ENCODE measurements at regions not wholly inside any gene's neighbourhood (a gene's known extent, or its start where the extent isn't known, plus 50 kb on each side); places are given as distances from the start of the nearest gene placed in this dataset.

DNA sequence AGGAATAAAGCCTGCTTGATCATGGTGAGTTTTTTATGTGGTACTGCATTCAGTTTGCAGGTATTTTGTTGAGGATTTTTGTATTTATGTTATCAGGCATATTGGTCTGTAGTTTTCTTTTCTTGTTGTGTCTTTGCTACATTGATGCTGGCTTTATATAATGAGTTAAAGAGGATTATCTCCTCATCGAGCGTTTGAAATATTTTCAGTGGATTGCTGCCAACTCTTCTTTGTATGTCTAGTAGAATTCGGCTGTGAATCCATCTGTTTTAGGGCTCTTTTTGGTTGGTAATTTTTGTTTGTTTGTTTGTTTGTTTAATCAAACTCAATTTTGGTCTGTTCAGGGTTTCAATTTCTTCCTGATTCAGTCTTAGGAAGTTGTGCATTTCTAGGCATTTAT is 758.4 kb downstream of the KCNA4 start:
- DNase-seq (ENCODE audit: low read depth, low spot score): no peak
- Histone ChIP-seq H3K4me1 (ENCODE audit: control insufficient read depth, extremely low read depth, insufficient read depth, low read length) (no peaks in the 10 kb centered on the region), H3K79me2 (ENCODE audit: control insufficient read depth, insufficient read depth, low read length) (no peaks in the 10 kb centered on the region), H3K4me3 (replicated peaks in 1 of 3; ENCODE audit: insufficient read depth in 1 of 3, low read depth in 1 of 3, low read length in 3 of 3) (no peak overlapping the region), H3K36me3 (ENCODE audit: control insufficient read depth in 2 of 2, extremely low read depth in 1 of 2, insufficient read depth in 2 of 2, low read length in 2 of 2) (no peaks in the 10 kb centered on the region), H3K4me2 (ENCODE audit: insufficient read depth, low read length) (no peak overlapping the region), H4K20me1 (replicated peaks; ENCODE audit: control insufficient read depth, extremely low read depth, insufficient read depth, low read length) (no peaks in the 10 kb centered on the region), H3K9me3 (replicated peaks; ENCODE audit: control insufficient read depth, insufficient read depth, low read length) (no peaks in the 10 kb centered on the region), H3K9me1 (replicated peaks; ENCODE audit: control insufficient read depth, extremely low read depth, insufficient read depth, low read length) (no peaks in the 10 kb centered on the region), H3K27me3 (ENCODE audit: control insufficient read depth in 2 of 2, insufficient read depth in 2 of 2, low read length in 2 of 2) (no peaks in the 10 kb centered on the region), H2AFZ (ENCODE audit: low read depth, low read length) (no peak overlapping the region), H3K27ac (ENCODE audit: insufficient read depth, low read depth, low read length) (no peak overlapping the region), H3K9ac (replicated peaks; ENCODE audit: extremely low read depth, insufficient read depth, low read length) (no peak overlapping the region)
- intact Hi-C loops (cut with micrococcal nuclease) (no loop called here), dilution Hi-C loops (cut with MboI; ENCODE audit: extremely low pct_ligation_motif_present, low sequenced_read_pairs) (no loop called here)
- ChIA-PET CTCF (no interaction called here), POLR2A (no interaction called here)
- TF ChIP-seq POLR2AphosphoS5 (IDR thresholded peaks at IDR 0.05; ENCODE audit: insufficient read depth, low read depth, low read length) (no peak), FOS (IDR thresholded peaks at IDR 0.05; ENCODE audit: borderline replicate concordance, insufficient read depth, low read length) (no peak), JUN (IDR thresholded peaks at IDR 0.05; ENCODE audit: borderline replicate concordance, insufficient read depth, insufficient read length, low read depth) (no peak)
- BruUV-seq (replicated peaks): no TSS peak
- no peak for FAIRE-seq

DNA sequence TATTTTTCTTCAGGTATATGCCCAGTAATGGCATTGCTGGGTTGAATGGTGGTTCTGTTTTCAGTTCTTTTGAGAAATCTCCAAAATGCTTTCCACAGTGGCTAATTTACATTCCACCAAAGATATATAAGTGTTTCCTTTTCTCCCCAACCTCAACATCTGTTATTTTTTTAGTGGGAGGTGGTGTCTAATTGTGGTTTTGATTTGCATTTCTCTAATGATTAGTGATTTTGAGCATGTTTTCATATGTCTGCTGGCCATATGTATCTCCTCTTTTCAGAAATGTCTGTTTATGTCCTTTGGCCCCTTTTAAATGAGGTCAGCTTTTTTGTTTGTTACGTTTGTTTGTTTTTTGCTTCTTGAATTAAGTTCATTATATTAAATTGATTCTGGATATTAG is 760.2 kb downstream of the KCNA4 start:
- no peak overlapping the region for H3K4me3 ChIP-seq (replicated peaks in 1 of 3; ENCODE audit: insufficient read depth in 1 of 3, low read depth in 1 of 3, low read length in 3 of 3)
- no peaks in the 10 kb centered on the region for H3K9me3 ChIP-seq (replicated peaks; ENCODE audit: control insufficient read depth, insufficient read depth, low read length)
- no peaks in the 10 kb centered on the region for H3K9me1 ChIP-seq (replicated peaks; ENCODE audit: control insufficient read depth, extremely low read depth, insufficient read depth, low read length)
- BruUV-seq (replicated peaks): no TSS peak
- DNase-seq (ENCODE audit: low read depth, low spot score) (no peak), FAIRE-seq (no peak)
- no peaks in the 10 kb centered on the region for H3K79me2 ChIP-seq (ENCODE audit: control insufficient read depth, insufficient read depth, low read length)
- no peak for TF ChIP-seq POLR2A (IDR thresholded peaks at IDR 0.05; ENCODE audit: low read depth, low read length)
- TF ChIP-seq, protein P1, sequence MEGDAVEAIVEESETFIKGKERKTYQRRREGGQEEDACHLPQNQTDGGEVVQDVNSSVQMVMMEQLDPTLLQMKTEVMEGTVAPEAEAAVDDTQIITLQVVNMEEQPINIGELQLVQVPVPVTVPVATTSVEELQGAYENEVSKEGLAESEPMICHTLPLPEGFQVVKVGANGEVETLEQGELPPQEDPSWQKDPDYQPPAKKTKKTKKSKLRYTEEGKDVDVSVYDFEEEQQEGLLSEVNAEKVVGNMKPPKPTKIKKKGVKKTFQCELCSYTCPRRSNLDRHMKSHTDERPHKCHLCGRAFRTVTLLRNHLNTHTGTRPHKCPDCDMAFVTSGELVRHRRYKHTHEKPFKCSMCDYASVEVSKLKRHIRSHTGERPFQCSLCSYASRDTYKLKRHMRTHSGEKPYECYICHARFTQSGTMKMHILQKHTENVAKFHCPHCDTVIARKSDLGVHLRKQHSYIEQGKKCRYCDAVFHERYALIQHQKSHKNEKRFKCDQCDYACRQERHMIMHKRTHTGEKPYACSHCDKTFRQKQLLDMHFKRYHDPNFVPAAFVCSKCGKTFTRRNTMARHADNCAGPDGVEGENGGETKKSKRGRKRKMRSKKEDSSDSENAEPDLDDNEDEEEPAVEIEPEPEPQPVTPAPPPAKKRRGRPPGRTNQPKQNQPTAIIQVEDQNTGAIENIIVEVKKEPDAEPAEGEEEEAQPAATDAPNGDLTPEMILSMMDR (IDR thresholded peaks at IDR 0.05; ENCODE audit: extremely low read depth in 1 of 2, insufficient read depth in 1 of 2, low read depth in 1 of 2, low read length in 2 of 2): no peak
- H3K27ac ChIP-seq (ENCODE audit: insufficient read depth, low read depth, low read length): no peak overlapping the region
- no peaks in the 10 kb centered on the region for H4K20me1 ChIP-seq (replicated peaks; ENCODE audit: control insufficient read depth, extremely low read depth, insufficient read depth, low read length)
- CTCF ChIA-PET: interaction anchor here (0.9 kb wide), 1 partner anchor 72 kb away, joined by 3 read pairs; no protein-coding TSS in a partner anchor
- no peak overlapping the region for H3K9ac ChIP-seq (replicated peaks; ENCODE audit: extremely low read depth, insufficient read depth, low read length)
- POLR2A ChIA-PET: no interaction called here
- H3K36me3 ChIP-seq (ENCODE audit: control insufficient read depth in 2 of 2, extremely low read depth in 1 of 2, insufficient read depth in 2 of 2, low read length in 2 of 2): no peaks in the 10 kb centered on the region
- no peaks in the 10 kb centered on the region for H3K4me1 ChIP-seq (ENCODE audit: control insufficient read depth, extremely low read depth, insufficient read depth, low read length)
- no peak overlapping the region for H3K4me2 ChIP-seq (ENCODE audit: insufficient read depth, low read length)
- dilution Hi-C loops (cut with MboI; ENCODE audit: extremely low pct_ligation_motif_present, low sequenced_read_pairs) (no loop called here), intact Hi-C loops (cut with micrococcal nuclease) (no loop called here)
- no peaks in the 10 kb centered on the region for H3K27me3 ChIP-seq (ENCODE audit: control insufficient read depth in 2 of 2, insufficient read depth in 2 of 2, low read length in 2 of 2)
- no peak overlapping the region for H2AFZ ChIP-seq (ENCODE audit: low read depth, low read length)
